ENCODE measurements at regions not wholly inside any gene's neighbourhood (a gene's known extent, or its start where the extent isn't known, plus 50 kb on each side); places are given as distances from the start of the nearest gene placed in this dataset.
"Not testable (repeated sequence)": the region's sequence is repeated elsewhere in the genome, so short reads cannot be mapped to it uniquely, and the experiment has no call there.

GRCh38 chr18:66254121-66254520 lies 349.8 kb downstream of the CDH19 start:
- ChIA-PET CTCF (no interaction called here), POLR2A (no interaction called here)
- no peak for TF ChIP-seq CTCF (IDR thresholded peaks at IDR 0.05; ENCODE audit: insufficient read depth, low read length, missing control alignments)
- DNase-seq (ENCODE audit: low read depth, low spot score), result no peak
- H3K4me3 ChIP-seq (ENCODE audit: low read depth, low read length), result no peak overlapping the region

- ChIA-PET POLR2A (no interaction called here), CTCF (no interaction called here)
- TF ChIP-seq CTCF (IDR thresholded peaks at IDR 0.05; ENCODE audit: insufficient read depth, low read length, missing control alignments), result no peak
- no peak for DNase-seq (ENCODE audit: low read depth, low spot score)
- no peak overlapping the region for H3K4me3 ChIP-seq (ENCODE audit: low read depth, low read length)
Measured at GRCh38 chr18:66252703-66253102, 351.2 kb downstream of the CDH19 start.

- DNase-seq (ENCODE audit: low read depth, low spot score), result no peak
- ChIA-PET POLR2A (no interaction called here), CTCF (no interaction called here)
- TF ChIP-seq CTCF (IDR thresholded peaks at IDR 0.05; ENCODE audit: insufficient read depth, low read length, missing control alignments), result no peak
- H3K4me3 ChIP-seq (ENCODE audit: low read depth, low read length), result no peak overlapping the region
Measured at GRCh38 chr18:66235206-66235605, 368.7 kb downstream of the CDH19 start.

- DNase-seq (ENCODE audit: low read depth, low spot score), result no peak
- no peak overlapping the region for H3K4me3 ChIP-seq (ENCODE audit: low read depth, low read length)
- ChIA-PET CTCF (no interaction called here), POLR2A (no interaction called here)
- no peak for TF ChIP-seq CTCF (IDR thresholded peaks at IDR 0.05; ENCODE audit: insufficient read depth, low read length, missing control alignments)
Measured at GRCh38 chr18:66226782-66227181, 377.1 kb downstream of the CDH19 start.

GRCh38 chr18:66223317-66223716 lies 380.6 kb downstream of the CDH19 start:
- CTCF ChIA-PET; POLR2A ChIA-PET; DNase-seq (ENCODE audit: low read depth, low spot score); H3K4me3 ChIP-seq (ENCODE audit: low read depth, low read length): not testable (repeated sequence)

GRCh38 chr18:66222174-66222573 lies 381.7 kb downstream of the CDH19 start:
- ChIA-PET POLR2A (no interaction called here), CTCF (no interaction called here)
- no peak for DNase-seq (ENCODE audit: low read depth, low spot score)
- no peak overlapping the region for H3K4me3 ChIP-seq (ENCODE audit: low read depth, low read length)
- no peak for TF ChIP-seq CTCF (IDR thresholded peaks at IDR 0.05; ENCODE audit: insufficient read depth, low read length, missing control alignments)

GRCh38 chr18:66219817-66220216 lies 384.1 kb downstream of the CDH19 start:
- CTCF ChIA-PET, result no interaction called here
- POLR2A ChIA-PET, result no interaction called here
- H3K4me3 ChIP-seq (ENCODE audit: low read depth, low read length), result no peak overlapping the region
- no peak for TF ChIP-seq CTCF (IDR thresholded peaks at IDR 0.05; ENCODE audit: insufficient read depth, low read length, missing control alignments)
- DNase-seq (ENCODE audit: low read depth, low spot score), result no peak
